Psoas muscle (tissue), 7 donors: ENCODE measurements at regions not wholly inside any gene's neighbourhood (a gene's known extent, or its start where the extent isn't known, plus 50 kb on each side); places are given as distances from the start of the nearest gene placed in this dataset.

Source experiments
- ATAC-seq, 4 donors: fragments of 200-7000 bp; cut with Tn5 transposase; one replicate each; pipeline ENCODE4 v1.9.1; 2020; ENCODE audit warnings: moderate library complexity in 3 of 4, mild to moderate bottlenecking in 2 of 4
- DNase-seq, 2 donors: peaks; one replicate each; pipeline ENCODE4 v3.0.0-alpha.2; 2020
- H3K27ac ChIP-seq: fragments of 200-600 bp; one replicate; pipeline ENCODE4 v1.8.0; 2022
- H3K27me3 ChIP-seq, 3 donors: fragments of 200-600 bp in 1 of 3; one replicate each; pipeline versions ENCODE4 v1.6.1 to v1.8.0; 2013 to 2022; ENCODE audit warnings: low read length in 2 of 3, mild to moderate bottlenecking in 2 of 3, moderate library complexity in 1 of 3; ENCODE audit not compliant: insufficient read depth in 3 of 3
- H3K36me3 ChIP-seq, 2 donors: fragments of 200-600 bp in 1 of 2; one replicate each; pipeline versions ENCODE4 v1.6.1 to v1.8.0; 2013 to 2022; ENCODE audit warnings: low read depth in 1 of 2, mild to moderate bottlenecking in 1 of 2, moderate library complexity in 1 of 2; ENCODE audit not compliant: insufficient read depth in 1 of 2
- H3K4me1 ChIP-seq: fragments of 200-600 bp; one replicate; pipeline ENCODE4 v1.8.0; 2022
- H3K4me3 ChIP-seq: fragments of 200-600 bp; one replicate; pipeline ENCODE4 v1.8.0; 2022; ENCODE audit warnings: mild to moderate bottlenecking
- H3K9me3 ChIP-seq: fragments of 200-600 bp; one replicate; pipeline ENCODE4 v1.8.0; 2022
- CTCF ChIP-seq: fragments of 200-600 bp; IDR thresholded peaks from one replicate; pipeline ENCODE4 v1.8.0; 2022; ENCODE audit warnings: antibody characterized with exemption
- WGBS, 3 donors: extraction: QIAGEN DNeasy Blood & Tissue Kit; methylation state at CpG; one replicate each; pipeline versions ENCODE4 v1.1.6 to v1.1.7; 2013; 5-methylcytosine and 5-hydroxymethylcytosine counted together
- intact Hi-C, 2 donors: fragments of 100-400 bp; cut with DNase I; formaldehyde crosslinking; loops; one replicate each; pipeline versions ENCODE4 v1.11.0 to v1.14.2; 2022
- donor health status: healthy with polysubstance abuse.
- donor health status: DM: no; HTN: no; CAD: no; lungs with moderate emphysema.
- donor health status: Bipolar disorder and iron deficiency.
- donor health status: healthy.
- donor health status: DM: yes; HTN: yes; CAD: no.
- donor health status: DM: no; HTN: no; CAD: no.
- donor health status: DM: yes; HTN: yes; CAD: no.

DNA sequence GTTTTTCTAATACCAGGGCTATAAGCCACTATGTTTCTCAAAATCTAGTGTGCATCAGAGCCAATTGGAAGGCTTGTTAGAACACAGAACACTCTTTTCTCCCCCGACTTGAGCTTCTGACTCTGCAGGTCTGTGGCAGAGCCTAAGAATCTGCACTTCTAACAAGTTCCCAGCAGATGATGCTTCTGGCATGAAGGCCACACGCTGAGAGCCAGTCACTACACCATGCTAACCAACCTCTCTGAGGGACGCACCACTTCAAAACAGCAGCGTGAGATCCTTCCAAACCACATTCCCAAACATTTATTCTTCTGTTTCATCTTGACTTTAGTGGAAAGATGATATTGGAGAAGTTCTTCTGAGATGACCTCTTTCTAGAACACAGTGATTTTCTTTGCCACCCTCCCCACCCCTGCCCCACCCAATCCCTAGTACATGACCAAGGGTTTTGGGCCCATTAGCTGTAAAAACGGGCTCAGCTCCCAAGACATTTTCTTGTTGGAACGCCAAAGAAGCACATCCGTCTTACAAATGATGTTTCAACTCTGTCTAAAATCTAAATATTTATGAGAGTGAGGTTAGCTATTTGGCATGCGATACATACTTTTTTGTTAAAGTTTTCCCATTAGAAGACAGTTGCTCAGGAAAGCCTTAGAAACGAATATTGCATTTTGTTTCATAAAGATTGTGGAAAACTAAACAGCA is 391.9 kb downstream of the TMEM182 start:
- DNase-seq: no peak
- intact Hi-C loops: no loop called here
- H3K4me3 ChIP-seq: no peak overlapping the region
- H3K9me3 ChIP-seq: no peaks in the 10 kb centered on the region
- no peak for TF ChIP-seq CTCF
- H3K27me3 ChIP-seq: peaks cover 0 to 2% (median 2%) of the 10 kb centered on the region in 3 donors
- H3K4me1 ChIP-seq: no peaks in the 10 kb centered on the region
- no peaks in the 10 kb centered on the region for H3K36me3 ChIP-seq
- H3K27ac ChIP-seq: no peak overlapping the region
- ATAC-seq: no peak
- 70 to 75% (median 71%) methylated on average over 9 of the region's 9 CpGs for WGBS, 3 donors

DNA sequence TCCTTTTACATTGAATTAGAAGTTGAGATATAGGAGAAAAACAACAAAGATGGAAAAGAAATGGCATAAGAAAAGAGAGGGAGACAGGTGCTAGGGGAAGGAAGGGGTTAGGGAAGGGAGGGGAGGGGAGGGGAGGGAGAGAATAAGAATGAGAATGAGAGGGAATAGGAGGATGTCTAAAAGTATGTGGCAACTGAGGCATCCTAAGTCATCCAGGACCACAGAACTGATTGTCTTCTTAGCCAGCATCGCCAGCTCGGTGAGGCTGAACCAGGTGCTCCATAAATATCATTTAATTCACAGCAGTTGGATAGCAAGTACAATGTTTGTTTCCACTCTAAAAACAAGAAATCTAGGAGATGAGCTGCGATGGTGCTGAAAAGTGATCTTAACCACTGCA is 393.5 kb downstream of the TMEM182 start:
- no peaks in the 10 kb centered on the region for H3K9me3 ChIP-seq
- H3K4me3 ChIP-seq: no peak overlapping the region
- ATAC-seq: no peak
- WGBS, 3 donors: 93 to 96% (median 95%) methylated on average over 3 of the region's 3 CpGs
- intact Hi-C loops: no loop called here
- H3K27ac ChIP-seq: no peak overlapping the region
- DNase-seq: no peak
- H3K36me3 ChIP-seq: no peaks in the 10 kb centered on the region
- TF ChIP-seq CTCF: no peak
- H3K27me3 ChIP-seq: peaks cover 1 to 2% (median 2%) of the 10 kb centered on the region in 3 donors
- no peaks in the 10 kb centered on the region for H3K4me1 ChIP-seq

DNA sequence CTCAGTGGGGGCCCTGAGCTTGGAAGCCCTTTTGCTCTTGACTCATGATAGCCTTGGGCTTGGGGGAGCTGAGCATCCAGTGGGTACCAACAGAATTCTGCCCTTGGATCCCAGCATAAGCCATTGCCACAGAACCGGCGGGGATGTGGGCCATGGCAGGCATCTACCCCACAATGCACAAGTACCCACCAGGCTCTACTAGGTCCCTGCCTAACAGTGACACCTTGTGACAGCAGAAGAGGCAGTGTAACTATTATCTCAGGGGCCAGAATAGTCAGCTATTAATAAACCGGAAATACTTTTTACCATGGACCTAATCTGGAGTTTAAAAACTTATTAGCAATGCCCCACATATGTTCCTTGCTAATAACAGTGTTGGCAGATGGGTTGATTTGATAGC is 397.2 kb downstream of the TMEM182 start:
- TF ChIP-seq CTCF: no peak
- 55 to 65% (median 65%) methylated on average over 3 of the region's 3 CpGs for WGBS, 3 donors

DNA sequence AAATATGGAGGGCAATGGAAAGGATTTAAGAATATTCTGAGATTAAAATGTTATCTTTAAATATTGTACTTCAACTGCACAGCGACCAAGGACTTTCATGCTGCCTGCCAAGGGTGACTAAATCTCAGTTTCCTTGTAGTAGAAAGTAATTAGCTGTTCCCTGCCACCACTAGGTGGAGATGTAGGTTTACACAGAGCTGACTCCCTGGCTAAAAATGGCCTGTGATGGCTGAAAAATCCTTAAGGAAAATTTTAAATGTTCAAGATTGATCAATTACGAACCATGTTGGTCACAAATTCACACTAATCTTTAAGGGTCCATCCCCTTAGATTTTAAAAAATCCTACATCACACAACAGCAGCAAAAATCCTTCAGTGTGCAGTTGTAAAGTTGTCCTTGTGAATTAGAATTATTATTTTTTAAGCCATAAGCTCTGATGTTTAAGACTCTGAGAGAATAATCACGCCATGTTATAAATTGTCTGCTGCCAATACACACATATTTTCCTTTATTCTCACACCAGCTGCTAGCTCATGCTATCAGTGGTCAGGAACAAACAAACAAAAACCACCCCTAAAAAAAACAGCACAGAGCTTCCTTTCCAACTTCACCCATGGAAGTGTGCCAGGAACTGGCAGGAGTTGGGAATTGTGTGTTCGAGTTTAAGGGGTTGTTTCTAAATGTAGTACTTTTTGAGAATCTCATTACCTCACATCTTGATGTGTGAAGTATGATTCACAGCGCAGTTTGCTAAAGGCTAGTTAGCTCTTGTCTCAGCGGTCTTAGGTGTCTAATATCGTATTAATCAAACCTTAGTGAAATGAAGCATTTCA is 399.8 kb downstream of the TMEM182 start:
- 40 to 41% (median 41%) methylated on average over 7 of the region's 7 CpGs for WGBS, 3 donors
- TF ChIP-seq CTCF: peak; percentile 55
- Histone ChIP-seq H3K4me3 (no peak overlapping the region), H3K27ac (no peak overlapping the region), H3K27me3 (peaks cover 0 to 5% (median 0%) of the 10 kb centered on the region in 3 donors), H3K9me3 (no peaks in the 10 kb centered on the region), H3K4me1 (no peaks in the 10 kb centered on the region), H3K36me3 (no peaks in the 10 kb centered on the region)
- ATAC-seq (no peak), DNase-seq (no peak)
- intact Hi-C loops: loop anchor here (5.0 to 10.0 kb wide), 2 partner anchors 184 to 1713 kb away; no protein-coding TSS in a partner anchor

More for the DNA sequence above, 397.2 kb downstream of the TMEM182 start:
- Histone ChIP-seq H3K4me3 (no peak overlapping the region), H3K36me3 (no peaks in the 10 kb centered on the region), H3K27ac (no peak overlapping the region), H3K4me1 (no peaks in the 10 kb centered on the region), H3K9me3 (no peaks in the 10 kb centered on the region), H3K27me3 (peaks cover 0 to 5% (median 0%) of the 10 kb centered on the region in 3 donors)
- ATAC-seq: no peak
- DNase-seq: no peak
- intact Hi-C loops: no loop called here
